ENCODE measurements at regions not wholly inside any gene's neighbourhood (a gene's known extent, or its start where the extent isn't known, plus 50 kb on each side); places are given as distances from the start of the nearest gene placed in this dataset.
"Not testable (repeated sequence)": the region's sequence is repeated elsewhere in the genome, so short reads cannot be mapped to it uniquely, and the experiment has no call there.

DNA sequence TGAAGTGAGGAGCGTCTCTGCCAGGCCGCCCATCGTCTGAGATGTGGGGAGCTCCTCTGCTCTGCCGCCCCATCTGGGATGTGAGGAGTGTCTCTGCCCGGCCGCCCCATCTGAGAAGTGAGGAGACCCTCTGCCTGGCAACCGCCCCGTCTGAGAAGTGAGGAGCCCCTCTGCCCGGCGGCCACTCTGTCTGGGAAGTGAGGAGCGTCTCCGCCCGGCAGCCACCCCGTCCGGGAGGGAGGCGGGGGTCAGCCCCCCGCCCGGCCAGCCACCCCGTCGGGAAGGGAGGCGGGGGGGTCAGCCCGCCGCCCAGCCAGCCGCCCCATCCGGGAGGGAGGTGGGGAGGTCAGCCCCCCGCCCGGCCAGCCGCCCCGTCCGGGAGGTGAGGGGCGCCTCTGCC, 77.6 kb upstream of the ADORA2B start:
- not testable (repeated sequence) for TF ChIP-seq SRF (IDR thresholded peaks at IDR 0.05; ENCODE audit: low read depth in 2 of 2, low read length in 2 of 2); ZNF384 (IDR thresholded peaks at IDR 0.05; ENCODE audit: borderline replicate concordance, low read depth, low read length)

Measured in GM12878 (cell line).